Neutrophil (primary cell): ENCODE measurements at regions not wholly inside any gene's neighbourhood (a gene's known extent, or its start where the extent isn't known, plus 50 kb on each side); places are given as distances from the start of the nearest gene placed in this dataset.

Experiments
- H3K27ac ChIP-seq: fragments of 200-600 bp; sonication (generic); 2 replicates; pipeline ENCODE4 v1.5.1; 2016; ENCODE audit warnings: mild to moderate bottlenecking, moderate library complexity
- H3K27me3 ChIP-seq: fragments of 200-600 bp; sonication (generic); 2 replicates; pipeline ENCODE4 v1.6.0; 2016; ENCODE audit warnings: mild to moderate bottlenecking
- H3K36me3 ChIP-seq: fragments of 200-600 bp; sonication (generic); 2 replicates; pipeline ENCODE4 v1.5.1; 2017
- H3K4me1 ChIP-seq, 2 experiments: fragments of 200-600 bp in 1 of 2; sonication (generic) in 1 of 2; 1 replicate in 1 of 2; 2 replicates in 1 of 2; pipeline versions ENCODE4 v1.5.1 to v1.6.1; 2013 to 2016; ENCODE audit warnings: low read depth in 1 of 2, low read length in 1 of 2, mild to moderate bottlenecking in 1 of 2, moderate library complexity in 1 of 2; ENCODE audit not compliant: control insufficient read depth in 1 of 2, insufficient read depth in 1 of 2
- H3K4me3 ChIP-seq, 2 experiments: fragments of 200-600 bp in 1 of 2; sonication (generic) in 1 of 2; 1 replicate in 1 of 2; 2 replicates in 1 of 2; pipeline ENCODE4 v1.5.1; 2013 to 2016; ENCODE audit warnings: low read depth in 1 of 2, low read length in 1 of 2, mild to moderate bottlenecking in 1 of 2, moderate library complexity in 1 of 2
- H3K9me3 ChIP-seq: fragments of 200-600 bp; sonication (generic); 2 replicates; pipeline ENCODE4 v1.5.1; 2016
- TF ChIP-seq, protein P1 (sequence below): fragments of 200-600 bp; sonication (generic); IDR thresholded peaks from 2 replicates; pipeline ENCODE4 v1.5.1; 2016; ENCODE audit warnings: antibody characterized with exemption

DNA sequence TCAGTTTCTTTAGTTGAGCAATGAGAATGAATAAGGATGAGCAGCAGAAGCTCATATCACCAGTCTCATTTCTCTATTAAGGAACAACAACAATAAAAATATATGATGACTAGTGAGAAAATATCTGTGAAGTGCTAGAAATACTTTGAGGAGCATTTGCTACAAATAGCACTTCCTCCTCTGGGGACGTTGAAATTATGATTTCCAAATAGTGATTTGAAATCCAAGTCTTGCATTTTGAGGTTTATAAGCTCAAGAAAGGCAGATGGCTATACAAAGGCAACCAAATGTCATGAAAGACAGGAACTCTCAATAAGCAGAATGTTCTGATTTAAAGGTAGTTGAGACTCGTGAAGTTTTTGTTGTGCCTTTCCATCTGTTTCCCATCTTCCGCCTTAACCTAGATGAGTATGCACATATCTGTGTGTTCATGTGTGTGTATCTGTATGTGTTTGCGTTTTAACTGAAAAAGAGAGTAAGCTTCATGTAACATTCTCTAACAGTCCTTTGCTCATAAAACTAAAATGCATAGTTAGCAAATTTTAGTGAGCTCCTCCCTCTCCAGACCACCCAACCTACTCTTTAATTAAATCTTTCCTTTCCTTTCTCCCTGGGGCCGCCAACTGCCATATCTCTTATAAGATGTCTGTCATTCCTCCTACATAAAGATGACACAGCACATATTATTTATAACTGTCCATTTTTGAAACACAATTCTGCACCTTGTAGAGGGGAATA, 222.6 kb upstream of the RASGEF1B start:
- Histone ChIP-seq H3K9me3 (no peaks in the 10 kb centered on the region), H3K36me3 (no peaks in the 10 kb centered on the region), H3K27me3 (no peaks in the 10 kb centered on the region), H3K4me3 (no peak overlapping the region), H3K27ac (no peak overlapping the region), H3K4me1 (no peaks in the 10 kb centered on the region)
- TF ChIP-seq, protein P1, sequence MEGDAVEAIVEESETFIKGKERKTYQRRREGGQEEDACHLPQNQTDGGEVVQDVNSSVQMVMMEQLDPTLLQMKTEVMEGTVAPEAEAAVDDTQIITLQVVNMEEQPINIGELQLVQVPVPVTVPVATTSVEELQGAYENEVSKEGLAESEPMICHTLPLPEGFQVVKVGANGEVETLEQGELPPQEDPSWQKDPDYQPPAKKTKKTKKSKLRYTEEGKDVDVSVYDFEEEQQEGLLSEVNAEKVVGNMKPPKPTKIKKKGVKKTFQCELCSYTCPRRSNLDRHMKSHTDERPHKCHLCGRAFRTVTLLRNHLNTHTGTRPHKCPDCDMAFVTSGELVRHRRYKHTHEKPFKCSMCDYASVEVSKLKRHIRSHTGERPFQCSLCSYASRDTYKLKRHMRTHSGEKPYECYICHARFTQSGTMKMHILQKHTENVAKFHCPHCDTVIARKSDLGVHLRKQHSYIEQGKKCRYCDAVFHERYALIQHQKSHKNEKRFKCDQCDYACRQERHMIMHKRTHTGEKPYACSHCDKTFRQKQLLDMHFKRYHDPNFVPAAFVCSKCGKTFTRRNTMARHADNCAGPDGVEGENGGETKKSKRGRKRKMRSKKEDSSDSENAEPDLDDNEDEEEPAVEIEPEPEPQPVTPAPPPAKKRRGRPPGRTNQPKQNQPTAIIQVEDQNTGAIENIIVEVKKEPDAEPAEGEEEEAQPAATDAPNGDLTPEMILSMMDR = no peak

DNA sequence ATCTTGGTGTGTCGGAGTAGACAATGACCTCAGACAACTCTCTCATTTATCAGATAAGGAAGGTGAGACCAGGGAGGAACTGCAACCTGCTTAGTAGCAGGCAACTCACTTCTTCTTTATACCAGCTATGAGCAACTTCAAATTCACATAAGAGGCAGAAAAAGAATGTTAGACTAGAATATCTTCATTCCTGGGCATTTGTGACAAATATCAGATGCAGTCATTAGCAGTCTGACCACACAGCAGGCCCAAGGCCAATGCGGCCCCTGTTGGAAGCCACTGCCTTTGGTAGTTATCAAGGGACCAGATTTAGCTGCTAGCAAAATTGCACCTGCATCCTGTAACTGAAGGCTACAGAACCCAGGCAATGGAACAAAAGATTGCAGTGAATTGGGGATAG, 219.2 kb upstream of the RASGEF1B start:
- H3K27ac ChIP-seq = no peak overlapping the region
- H3K4me1 ChIP-seq = no peaks in the 10 kb centered on the region
- no peaks in the 10 kb centered on the region for H3K9me3 ChIP-seq
- TF ChIP-seq, protein P1 = no peak
- H3K4me3 ChIP-seq = no peak overlapping the region
- no peaks in the 10 kb centered on the region for H3K36me3 ChIP-seq
- no peaks in the 10 kb centered on the region for H3K27me3 ChIP-seq

DNA sequence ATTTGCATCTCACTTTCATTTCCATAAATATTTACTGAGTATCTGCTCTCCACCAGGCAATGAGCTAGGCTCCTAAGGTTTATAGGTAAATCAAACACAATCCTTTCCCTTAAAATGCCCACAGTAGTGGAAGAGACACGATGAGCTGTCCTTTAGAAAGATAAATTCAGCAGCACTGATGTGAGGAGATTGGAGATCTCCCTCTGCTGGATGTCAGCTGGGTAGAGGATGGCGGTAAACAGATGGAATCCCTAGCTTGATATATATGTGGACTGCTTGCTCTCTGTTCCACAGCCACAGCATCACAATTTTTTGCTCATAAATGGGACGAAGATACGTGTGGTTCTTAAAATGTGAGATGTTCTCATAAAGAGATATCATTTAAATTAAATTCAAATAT, 216.4 kb upstream of the RASGEF1B start:
- Histone ChIP-seq H3K36me3 (no peaks in the 10 kb centered on the region), H3K4me3 (no peak overlapping the region), H3K4me1 (no peaks in the 10 kb centered on the region), H3K27ac (no peak overlapping the region), H3K27me3 (no peaks in the 10 kb centered on the region), H3K9me3 (no peaks in the 10 kb centered on the region)
- TF ChIP-seq, protein P1 = no peak

DNA sequence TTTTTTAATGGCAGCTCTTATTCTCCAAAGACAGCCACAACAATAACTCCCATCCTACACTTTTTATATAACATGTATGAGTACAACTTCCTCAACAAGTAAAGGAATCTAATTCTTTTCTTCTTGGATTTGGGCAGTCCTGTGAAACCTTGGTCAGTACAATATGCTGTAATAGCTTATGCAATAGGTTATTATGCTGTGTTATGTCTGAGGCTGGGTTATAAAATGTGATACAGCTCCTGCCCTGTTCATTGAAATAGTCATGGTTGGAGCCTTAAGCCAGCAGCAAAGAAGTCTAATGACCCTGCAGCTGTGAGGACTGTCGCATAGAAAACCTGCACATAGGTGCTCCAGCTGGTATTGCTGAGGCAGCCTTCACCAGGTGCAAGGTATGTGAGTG, 215.8 kb upstream of the RASGEF1B start:
- TF ChIP-seq, protein P1 = no peak
- no peaks in the 10 kb centered on the region for H3K4me1 ChIP-seq

DNA sequence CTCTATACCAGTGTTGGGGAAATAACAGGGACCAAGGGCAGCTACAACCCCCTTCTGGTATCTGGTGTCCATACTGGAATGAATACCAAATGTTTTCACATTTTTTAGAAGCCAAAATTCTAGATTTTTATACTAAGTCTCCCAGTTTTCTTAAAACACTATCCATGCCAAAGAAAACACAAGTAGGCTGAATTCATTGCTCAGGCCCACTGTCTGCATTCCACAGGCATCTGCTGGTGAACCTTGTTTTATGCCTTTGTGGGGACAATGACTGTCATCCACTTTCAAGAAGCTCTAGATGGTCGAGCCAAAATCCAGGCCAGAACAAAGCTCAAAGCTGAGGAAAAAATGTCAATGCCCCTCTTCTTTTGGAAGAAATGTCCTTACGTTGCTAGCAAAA, 213.4 kb upstream of the RASGEF1B start:
- H3K9me3 ChIP-seq = no peaks in the 10 kb centered on the region
- no peaks in the 10 kb centered on the region for H3K36me3 ChIP-seq
- H3K27me3 ChIP-seq = no peaks in the 10 kb centered on the region
- H3K4me1 ChIP-seq = no peaks in the 10 kb centered on the region
- H3K27ac ChIP-seq = no peak overlapping the region
- no peak overlapping the region for H3K4me3 ChIP-seq
- TF ChIP-seq, protein P1 = no peak

More for the DNA sequence above, 215.8 kb upstream of the RASGEF1B start:
- H3K9me3 ChIP-seq = no peaks in the 10 kb centered on the region
- no peak overlapping the region for H3K27ac ChIP-seq
- H3K36me3 ChIP-seq = no peaks in the 10 kb centered on the region
- no peak overlapping the region for H3K4me3 ChIP-seq
- H3K27me3 ChIP-seq = no peaks in the 10 kb centered on the region
